Parathyroid adenoma (tissue), 2 donors: ENCODE measurements at regions not wholly inside any gene's neighbourhood (a gene's known extent, or its start where the extent isn't known, plus 50 kb on each side); places are given as distances from the start of the nearest gene placed in this dataset.

Experiments
- H2AFZ ChIP-seq: fragments of 300-600 bp; sonication (generic); one replicate; pipeline ENCODE4 v1.7.0; 2017; ENCODE audit warnings: antibody characterized with exemption, mild to moderate bottlenecking
- H3K27ac ChIP-seq: fragments of 300-600 bp; sonication (generic); one replicate; pipeline ENCODE4 v1.7.0; 2017
- H3K27me3 ChIP-seq: fragments of 300-600 bp; sonication (generic); one replicate; pipeline ENCODE4 v1.7.0; 2017; ENCODE audit warnings: low read length; ENCODE audit not compliant: control insufficient read depth, insufficient read depth
- H3K36me3 ChIP-seq: fragments of 300-600 bp; sonication (generic); one replicate; pipeline ENCODE4 v1.7.0; 2017; ENCODE audit warnings: low read length; ENCODE audit not compliant: control insufficient read depth, insufficient read depth
- H3K4me1 ChIP-seq: fragments of 300-600 bp; sonication (generic); one replicate; pipeline ENCODE4 v1.7.0; 2017; ENCODE audit warnings: control low read depth
- H3K4me2 ChIP-seq: fragments of 300-600 bp; sonication (generic); one replicate; pipeline ENCODE4 v1.7.0; 2017; ENCODE audit warnings: low read length
- H3K4me3 ChIP-seq: fragments of 300-600 bp; sonication (generic); one replicate; pipeline ENCODE4 v1.7.0; 2017; ENCODE audit warnings: low read depth, low read length
- H3K79me2 ChIP-seq: fragments of 300-600 bp; sonication (generic); one replicate; pipeline ENCODE4 v1.7.0; 2017; ENCODE audit warnings: control low read depth
- H3K9ac ChIP-seq: fragments of 300-600 bp; sonication (generic); one replicate; pipeline ENCODE4 v1.7.0; 2017; ENCODE audit warnings: mild to moderate bottlenecking
- H3K9me3 ChIP-seq: fragments of 300-600 bp; sonication (generic); one replicate; pipeline ENCODE4 v1.7.0; 2017; ENCODE audit warnings: low read length; ENCODE audit not compliant: control insufficient read depth
- TF ChIP-seq, protein P1 (sequence below): fragments of 300-600 bp; sonication (generic); IDR thresholded peaks from one replicate; pipeline ENCODE4 v1.7.0; 2017; ENCODE audit warnings: antibody characterized with exemption, mild to moderate bottlenecking
- donor health status: primary hyperparathyroidism.

DNA sequence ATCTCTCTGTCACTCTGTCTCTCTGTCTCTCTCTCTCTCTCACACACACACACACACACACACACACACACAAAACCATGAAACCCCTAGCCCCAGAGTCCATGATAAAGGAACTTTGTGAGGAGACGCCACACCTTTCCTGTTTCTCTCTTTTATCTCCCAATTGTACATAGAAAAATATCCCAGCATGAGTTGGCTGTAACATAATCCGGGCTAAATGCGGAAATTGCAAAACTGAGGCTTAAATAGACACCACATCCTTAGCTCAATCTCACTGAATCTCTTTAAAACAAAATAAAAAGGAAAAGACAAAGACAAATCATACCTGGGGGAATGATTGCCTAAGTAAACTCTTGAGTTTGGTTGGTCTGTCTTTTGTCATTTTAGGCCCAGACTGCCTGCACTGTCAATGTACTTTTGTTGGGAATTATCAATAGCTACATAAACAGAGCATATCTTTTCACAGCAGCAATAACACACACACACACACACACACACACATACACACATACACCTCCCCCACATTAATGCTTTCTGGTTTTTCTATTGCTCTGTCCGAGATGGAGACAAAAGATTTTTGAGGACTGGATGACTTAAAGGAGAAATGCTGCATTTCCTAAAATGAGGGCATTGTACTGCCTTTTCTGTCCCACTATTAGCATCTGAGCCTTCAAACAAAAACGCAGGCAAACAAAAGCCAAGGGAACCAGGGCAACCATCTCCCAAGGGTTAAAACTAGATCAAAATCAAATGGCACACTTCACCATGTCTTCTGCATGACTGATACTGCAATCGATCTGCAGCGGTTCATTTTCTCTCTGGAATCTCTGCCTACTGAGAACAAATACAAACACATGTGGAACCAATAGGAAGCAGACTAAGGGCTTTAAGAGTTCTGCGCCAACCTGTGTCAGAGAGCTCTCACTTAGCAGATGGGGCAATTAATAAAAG, 321.5 kb downstream of the NFIB start:
- no peaks in the 10 kb centered on the region for H3K27me3 ChIP-seq
- no peaks in the 10 kb centered on the region for H3K79me2 ChIP-seq
- TF ChIP-seq, protein P1, sequence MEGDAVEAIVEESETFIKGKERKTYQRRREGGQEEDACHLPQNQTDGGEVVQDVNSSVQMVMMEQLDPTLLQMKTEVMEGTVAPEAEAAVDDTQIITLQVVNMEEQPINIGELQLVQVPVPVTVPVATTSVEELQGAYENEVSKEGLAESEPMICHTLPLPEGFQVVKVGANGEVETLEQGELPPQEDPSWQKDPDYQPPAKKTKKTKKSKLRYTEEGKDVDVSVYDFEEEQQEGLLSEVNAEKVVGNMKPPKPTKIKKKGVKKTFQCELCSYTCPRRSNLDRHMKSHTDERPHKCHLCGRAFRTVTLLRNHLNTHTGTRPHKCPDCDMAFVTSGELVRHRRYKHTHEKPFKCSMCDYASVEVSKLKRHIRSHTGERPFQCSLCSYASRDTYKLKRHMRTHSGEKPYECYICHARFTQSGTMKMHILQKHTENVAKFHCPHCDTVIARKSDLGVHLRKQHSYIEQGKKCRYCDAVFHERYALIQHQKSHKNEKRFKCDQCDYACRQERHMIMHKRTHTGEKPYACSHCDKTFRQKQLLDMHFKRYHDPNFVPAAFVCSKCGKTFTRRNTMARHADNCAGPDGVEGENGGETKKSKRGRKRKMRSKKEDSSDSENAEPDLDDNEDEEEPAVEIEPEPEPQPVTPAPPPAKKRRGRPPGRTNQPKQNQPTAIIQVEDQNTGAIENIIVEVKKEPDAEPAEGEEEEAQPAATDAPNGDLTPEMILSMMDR: no peak
- H3K36me3 ChIP-seq: no peaks in the 10 kb centered on the region
- no peak overlapping the region for H2AFZ ChIP-seq
- no peak overlapping the region for H3K27ac ChIP-seq
- H3K4me1 ChIP-seq: no peaks in the 10 kb centered on the region
- H3K9ac ChIP-seq: no peak overlapping the region
- no peak overlapping the region for H3K4me2 ChIP-seq
- no peaks in the 10 kb centered on the region for H3K9me3 ChIP-seq
- H3K4me3 ChIP-seq: no peak overlapping the region

DNA sequence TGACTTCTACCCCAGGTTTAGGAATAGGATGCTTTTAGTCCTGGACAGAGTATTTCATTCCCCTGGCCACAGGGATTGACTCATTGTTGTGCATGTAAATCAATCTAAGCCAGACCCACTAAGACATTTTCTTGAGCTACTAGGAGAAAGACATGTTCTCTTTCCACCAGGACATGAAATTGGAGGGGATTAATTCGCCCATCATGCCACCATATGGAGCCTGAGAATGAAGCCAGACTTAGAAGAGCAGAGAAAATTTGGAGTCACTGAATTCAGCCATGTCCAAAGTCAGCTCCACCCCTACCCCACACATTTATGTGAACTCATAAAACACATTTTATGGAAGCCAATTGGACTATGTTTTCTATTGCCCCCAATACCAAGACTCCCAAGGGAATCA, 322.5 kb downstream of the NFIB start:
- Histone ChIP-seq H3K36me3 (no peaks in the 10 kb centered on the region), H3K79me2 (no peaks in the 10 kb centered on the region)
- TF ChIP-seq, protein P1: no peak

DNA sequence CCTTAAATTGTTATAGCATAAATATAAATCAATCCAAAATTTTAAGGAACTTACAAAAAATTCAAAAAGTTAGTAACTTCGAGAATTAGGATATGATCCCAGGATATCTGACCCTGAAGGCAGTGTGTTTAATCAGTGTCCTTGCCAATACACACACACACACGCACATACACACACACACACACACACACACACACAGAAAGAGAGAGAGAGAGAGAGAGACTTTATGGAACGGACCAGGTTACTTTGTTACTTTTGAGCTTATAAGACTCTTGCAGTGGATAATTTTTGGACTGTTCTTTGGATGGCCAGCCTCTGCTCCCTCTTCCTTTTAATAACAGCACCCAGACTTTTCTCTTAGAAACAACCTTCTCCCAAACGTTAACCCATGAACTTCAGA, 322.9 kb downstream of the NFIB start:
- Histone ChIP-seq H3K4me3 (no peak overlapping the region), H3K4me2 (no peak overlapping the region), H3K27me3 (no peaks in the 10 kb centered on the region), H3K9ac (no peak overlapping the region), H3K9me3 (no peaks in the 10 kb centered on the region), H3K4me1 (no peaks in the 10 kb centered on the region), H3K36me3 (no peaks in the 10 kb centered on the region), H3K27ac (no peak overlapping the region), H3K79me2 (no peaks in the 10 kb centered on the region), H2AFZ (no peak overlapping the region)
- TF ChIP-seq, protein P1: no peak

More for the DNA sequence above, 322.5 kb downstream of the NFIB start:
- no peaks in the 10 kb centered on the region for H3K9me3 ChIP-seq
- H2AFZ ChIP-seq: no peak overlapping the region
- H3K9ac ChIP-seq: no peak overlapping the region
- no peaks in the 10 kb centered on the region for H3K27me3 ChIP-seq
- H3K4me2 ChIP-seq: no peak overlapping the region
- no peak overlapping the region for H3K4me3 ChIP-seq
- no peaks in the 10 kb centered on the region for H3K4me1 ChIP-seq
- no peak overlapping the region for H3K27ac ChIP-seq

DNA sequence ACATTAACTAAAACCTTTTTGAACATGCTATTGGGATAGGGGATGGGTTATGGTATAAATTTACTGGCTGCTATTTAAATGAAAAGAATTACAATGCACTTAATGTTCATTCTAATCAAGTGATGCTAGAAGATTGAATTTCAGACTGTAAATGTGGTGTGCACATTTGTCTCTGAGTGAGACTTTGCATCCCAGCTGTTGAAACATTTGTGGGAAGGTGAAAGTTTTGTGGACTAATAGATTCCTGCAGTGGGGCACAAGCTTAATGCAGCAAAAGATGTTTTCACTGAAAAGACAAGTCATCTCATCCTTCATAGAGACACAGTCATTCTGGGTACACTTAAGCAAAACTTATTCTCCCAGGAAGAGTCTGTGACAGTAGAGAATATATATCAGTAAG, 323.6 kb downstream of the NFIB start:
- Histone ChIP-seq H3K27me3 (no peaks in the 10 kb centered on the region), H3K27ac (no peak overlapping the region), H3K9ac (no peak overlapping the region), H2AFZ (no peak overlapping the region), H3K36me3 (no peaks in the 10 kb centered on the region), H3K79me2 (no peaks in the 10 kb centered on the region), H3K9me3 (no peaks in the 10 kb centered on the region), H3K4me2 (no peak overlapping the region), H3K4me1 (no peaks in the 10 kb centered on the region), H3K4me3 (no peak overlapping the region)
- TF ChIP-seq, protein P1: no peak

DNA sequence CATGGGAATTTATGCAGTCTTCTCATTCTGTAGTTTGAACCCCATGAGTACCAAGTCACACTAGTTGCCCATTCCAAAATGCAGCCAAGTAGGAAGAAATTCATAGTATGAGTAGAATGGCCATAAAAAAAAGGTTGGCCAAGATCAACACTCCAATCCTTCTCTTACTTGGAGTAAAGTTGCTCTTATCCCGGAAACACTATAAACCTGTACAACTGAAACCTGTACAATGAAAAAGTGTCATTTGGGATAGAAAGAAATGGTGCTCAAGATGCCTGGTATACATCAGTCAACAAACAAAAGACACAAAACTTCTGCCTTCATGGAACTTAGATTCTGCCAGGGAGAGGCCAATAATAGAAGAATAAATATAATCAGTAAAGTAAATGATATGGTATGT, 325.0 kb downstream of the NFIB start:
- no peak overlapping the region for H3K4me3 ChIP-seq
- no peaks in the 10 kb centered on the region for H3K36me3 ChIP-seq
- no peak overlapping the region for H3K27ac ChIP-seq
- no peak overlapping the region for H3K4me2 ChIP-seq
- no peaks in the 10 kb centered on the region for H3K79me2 ChIP-seq
- no peaks in the 10 kb centered on the region for H3K27me3 ChIP-seq
- no peak overlapping the region for H3K9ac ChIP-seq
- TF ChIP-seq, protein P1: no peak
- no peaks in the 10 kb centered on the region for H3K4me1 ChIP-seq
- no peak overlapping the region for H2AFZ ChIP-seq
- no peaks in the 10 kb centered on the region for H3K9me3 ChIP-seq
